ENCODE measurements at regions not wholly inside any gene's neighbourhood (a gene's known extent, or its start where the extent isn't known, plus 50 kb on each side); places are given as distances from the start of the nearest gene placed in this dataset.
"Not testable (repeated sequence)": the region's sequence is repeated elsewhere in the genome, so short reads cannot be mapped to it uniquely, and the experiment has no call there.

GRCh38 chr1:222051311-222051710, 309.4 kb upstream of the DUSP10 start:
- TF ChIP-seq CTCF, POLR2AphosphoS5, POLR2A (IDR thresholded peaks at IDR 0.05): not testable (repeated sequence)

Data from stomach (tissue), 4 donors.